ENCODE measurements at regions not wholly inside any gene's neighbourhood (a gene's known extent, or its start where the extent isn't known, plus 50 kb on each side); places are given as distances from the start of the nearest gene placed in this dataset.
A peak's percentile ranks its signal among the peaks of the same experiment; 100 is the strongest.

DNA sequence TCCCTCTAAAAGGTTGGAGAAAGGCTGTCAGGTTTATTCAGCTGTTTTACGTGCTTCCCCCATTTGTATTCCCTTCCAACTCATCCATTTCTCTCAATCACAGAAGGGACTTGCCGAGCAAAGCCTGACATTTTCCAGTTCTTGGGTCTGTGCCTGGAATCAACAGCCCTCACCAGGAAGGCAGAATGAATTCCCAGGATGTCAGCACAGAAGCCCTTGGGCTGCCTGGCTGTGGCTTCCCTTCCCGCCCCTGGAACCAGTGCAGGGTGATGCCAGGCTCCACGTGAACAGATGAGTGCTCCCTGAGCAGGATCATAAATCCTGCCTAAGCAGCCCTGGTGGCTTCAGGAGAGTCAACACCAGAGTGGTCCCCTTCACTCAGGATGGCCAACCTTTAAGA is 86.1 kb upstream of the CD83 start:
- DNase-seq = no peak

DNA sequence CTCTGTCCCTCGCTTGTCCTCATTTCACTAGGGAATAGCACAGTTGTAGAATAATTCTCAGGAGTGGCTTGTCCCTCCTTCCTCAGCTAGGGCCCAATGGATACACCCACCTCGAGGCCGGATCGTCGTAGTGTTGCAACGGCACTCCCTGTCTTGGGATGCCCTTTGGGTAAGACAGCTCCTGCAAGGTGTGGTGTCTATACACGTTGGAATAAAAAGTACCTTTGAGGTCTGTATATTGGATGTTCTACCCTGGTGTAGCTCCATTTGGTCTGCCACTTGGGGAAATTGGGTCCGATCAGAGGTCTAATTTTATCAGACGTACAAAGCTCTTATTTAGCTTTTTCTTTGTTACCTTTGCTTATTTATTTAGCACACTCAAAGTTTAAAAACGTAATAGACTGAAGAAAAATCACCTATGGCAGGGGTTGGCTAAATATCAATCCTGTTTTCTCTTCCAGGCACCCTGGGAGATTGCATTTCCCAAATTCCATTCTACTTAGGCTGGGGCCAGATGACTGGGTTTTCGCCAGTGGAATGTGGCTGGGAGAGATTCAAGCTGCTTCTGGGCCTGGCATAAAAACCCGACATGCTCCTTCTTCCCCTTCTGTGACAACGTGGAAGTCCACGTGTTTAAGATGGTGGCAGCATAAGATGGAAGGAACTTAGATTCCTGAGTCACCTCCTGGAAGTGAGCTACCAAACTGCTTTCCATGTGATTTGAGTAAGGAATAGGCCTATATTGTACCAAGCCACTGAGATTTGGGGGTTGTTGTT is 82.3 kb upstream of the CD83 start:
- no peak for DNase-seq

DNA sequence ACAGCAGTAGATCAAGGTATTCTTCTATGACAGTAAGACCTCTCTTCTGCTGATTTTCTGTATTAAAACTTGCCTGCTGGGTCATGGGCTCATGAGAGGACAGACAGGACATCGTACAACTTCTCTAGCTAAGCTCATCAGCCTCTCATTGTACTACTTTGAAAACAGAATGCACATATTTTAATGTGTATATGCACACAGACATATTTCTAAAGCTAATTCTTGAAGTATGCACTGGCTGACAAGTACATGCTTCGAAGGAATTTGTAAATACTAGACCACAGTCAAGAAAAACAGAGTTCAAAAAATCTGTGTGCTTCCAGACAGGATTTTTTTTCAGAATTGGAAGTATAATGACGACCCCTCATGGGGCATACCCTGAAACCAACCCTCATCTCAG is 81.7 kb upstream of the CD83 start:
- no peak for DNase-seq

GRCh38 chr6:14036911-14037310 is 80.7 kb upstream of the CD83 start:
- no peak for DNase-seq

DNA sequence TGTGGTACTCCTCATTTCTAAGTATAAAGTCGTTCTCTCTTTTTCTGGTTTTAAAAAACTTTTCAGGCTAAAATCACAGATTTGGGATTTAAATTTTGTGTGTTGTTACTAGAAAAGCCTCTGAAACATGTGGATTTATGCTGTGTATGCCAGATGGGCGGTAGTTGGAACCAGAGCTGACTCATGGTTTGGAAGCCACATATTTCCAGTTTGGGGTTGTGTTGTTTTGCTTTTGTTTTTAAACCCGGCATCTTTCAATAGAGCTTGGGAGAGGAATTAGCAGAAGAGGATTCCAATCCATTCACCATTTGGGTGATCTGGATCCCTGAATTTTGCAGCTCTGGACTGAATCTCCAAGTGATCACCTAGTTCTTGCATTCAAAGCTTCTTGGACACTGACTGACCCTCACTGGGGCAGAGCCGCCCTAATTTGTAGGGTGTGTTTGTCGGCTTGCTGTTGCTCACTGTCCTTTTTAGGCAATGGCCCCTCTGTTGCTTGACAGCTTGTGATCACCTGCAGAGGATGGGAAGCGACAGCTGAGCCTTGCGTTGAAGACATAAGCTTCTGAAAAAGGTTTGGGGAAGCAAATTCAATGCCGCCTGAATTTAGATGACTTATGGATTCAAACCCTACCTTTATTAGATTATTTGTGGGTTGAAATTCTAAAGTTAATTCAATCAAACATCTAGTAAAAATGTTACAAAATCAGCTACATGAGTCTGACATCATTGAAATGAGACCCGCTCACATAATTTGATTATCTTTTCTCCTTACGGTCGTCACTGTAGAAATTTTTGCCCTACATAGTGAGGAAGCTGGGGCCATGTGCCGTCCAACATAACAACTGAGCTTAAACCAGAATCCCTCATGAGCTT is 79.9 kb upstream of the CD83 start:
- DNase-seq = no peak

- DNase-seq = no peak
Observed at GRCh38 chr6:14038467-14039437, 78.8 kb upstream of the CD83 start.

DNA sequence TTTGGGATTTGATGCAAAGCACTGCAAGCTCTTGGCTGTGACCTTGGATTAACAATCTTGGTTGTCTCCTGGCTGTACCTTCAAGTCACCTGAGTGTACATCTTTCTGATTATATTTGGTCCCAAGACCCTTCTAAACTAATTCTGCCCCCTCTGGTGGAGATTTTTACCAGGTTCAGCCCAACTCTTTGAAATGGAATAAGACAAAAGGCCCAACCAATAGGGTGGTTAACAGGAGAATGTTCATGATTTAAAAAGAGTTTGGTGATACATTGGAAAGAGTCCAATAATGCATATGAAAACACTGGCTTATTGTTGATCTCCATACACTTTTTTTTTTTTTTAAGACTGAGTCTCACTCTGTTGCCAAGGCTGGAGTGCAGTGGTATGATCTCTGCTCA is 77.5 kb upstream of the CD83 start:
- DNase-seq = no peak

DNA sequence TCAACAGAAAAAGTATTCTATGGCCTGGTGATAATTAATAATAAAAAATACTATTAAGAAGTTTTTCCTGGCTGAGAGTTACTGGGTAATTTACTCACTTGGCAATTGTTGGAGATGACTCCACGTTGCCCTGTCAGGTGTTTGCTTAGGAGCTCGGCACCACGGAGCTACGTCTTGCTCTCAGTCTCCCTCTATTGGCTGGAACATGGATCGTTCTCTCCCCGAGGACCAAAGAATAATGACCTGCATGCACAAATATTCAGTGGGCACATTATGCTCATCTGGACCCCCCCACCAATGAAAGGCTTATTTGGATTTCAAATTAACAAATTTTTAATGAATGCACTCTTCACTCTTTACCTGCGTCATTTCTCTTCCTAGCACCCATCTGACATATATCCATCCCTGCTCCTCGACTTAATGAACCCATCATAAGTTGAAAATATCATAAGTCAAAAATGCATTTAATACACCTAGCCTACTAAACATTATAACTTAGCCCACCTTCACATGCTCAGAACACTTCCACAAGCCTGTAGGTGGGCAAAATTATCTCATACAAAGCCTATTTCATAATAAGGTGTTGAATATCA is 71.0 kb upstream of the CD83 start:
- peak; percentile 48 for DNase-seq

DNA sequence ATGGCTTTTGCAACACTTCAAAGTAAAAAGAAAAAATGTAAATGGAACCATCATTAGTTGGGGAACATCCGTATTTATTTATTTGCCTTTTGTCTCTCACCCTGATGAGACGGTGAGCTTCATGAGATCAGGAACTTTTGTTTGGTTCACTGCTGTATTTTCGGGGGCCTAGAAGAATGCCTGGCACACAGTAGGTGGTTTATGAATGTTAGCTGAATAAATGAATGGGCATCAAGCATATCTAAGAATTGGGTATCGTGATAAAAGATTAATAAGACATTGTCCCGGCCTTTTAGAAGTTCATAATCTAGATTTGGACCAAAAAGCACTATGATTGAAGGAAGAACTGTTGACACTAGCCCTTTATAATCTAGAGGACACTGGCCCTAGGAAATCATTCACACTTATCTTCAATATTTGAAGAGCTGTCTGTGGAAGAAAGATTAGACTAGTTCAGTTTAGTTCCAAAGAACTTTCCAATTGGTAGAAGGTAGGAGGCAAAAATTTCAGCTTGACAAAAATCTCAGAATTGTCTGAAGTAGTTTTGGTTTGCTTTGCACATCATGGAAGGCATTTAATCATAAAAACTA is 70.3 kb upstream of the CD83 start:
- no peak for DNase-seq

GRCh38 chr6:14048837-14049236 is 68.7 kb upstream of the CD83 start:
- no peak for DNase-seq

- DNase-seq = no peak
Observed at GRCh38 chr6:14051355-14051754, 66.2 kb upstream of the CD83 start.

- DNase-seq = no peak
Observed at GRCh38 chr6:14053811-14054210, 63.8 kb upstream of the CD83 start.

DNA sequence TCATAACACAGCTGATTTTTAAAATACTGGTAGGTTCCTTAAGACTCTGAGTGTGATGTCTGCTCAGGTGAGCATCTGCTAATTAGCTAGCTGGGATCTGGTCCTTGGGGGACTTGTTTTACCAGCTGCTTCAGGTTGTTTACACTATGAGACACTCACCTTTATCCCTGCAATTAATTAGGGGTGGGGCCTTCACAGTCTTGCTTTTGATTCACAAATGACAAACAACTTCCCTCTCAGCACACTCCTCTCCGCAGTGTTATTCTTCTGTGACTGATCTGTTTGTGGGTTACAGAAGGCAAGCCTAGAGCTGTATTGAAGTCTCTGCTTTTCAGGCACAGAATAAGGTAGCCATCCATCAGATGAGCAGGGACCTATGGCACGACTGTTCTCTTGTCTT is 62.0 kb upstream of the CD83 start:
- no peak for DNase-seq

DNA sequence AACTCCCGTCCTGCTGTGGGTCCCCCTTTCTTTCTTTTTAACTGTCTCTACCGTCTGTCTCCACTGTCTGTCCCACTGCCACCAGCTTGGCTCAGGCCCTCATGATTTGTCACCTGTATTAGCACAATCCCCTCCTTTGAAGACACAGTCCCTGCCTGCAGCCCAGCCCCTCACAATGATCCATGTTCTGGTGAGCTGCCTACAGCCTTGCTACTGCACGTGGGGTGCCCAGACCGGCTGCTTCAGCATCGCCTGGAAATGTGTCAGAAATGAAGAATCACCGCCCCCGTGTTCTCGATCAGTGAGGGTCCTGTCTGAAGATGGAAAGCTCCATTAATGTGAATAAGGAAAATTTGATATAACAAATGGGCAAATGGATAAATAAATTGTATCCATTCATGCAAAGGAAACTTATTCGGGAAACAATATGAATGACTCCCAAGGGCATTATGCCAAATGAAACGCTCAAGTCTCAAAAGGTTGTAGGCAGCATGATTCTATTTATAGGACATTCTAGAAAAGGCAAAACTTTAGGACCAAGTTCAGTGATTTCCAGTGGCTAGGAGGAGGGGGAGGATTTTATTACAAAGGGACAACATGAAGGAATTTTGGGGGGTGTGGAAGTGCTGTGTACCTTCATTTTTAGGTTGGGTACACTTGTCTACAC is 59.4 kb upstream of the CD83 start:
- DNase-seq = no peak

DNA sequence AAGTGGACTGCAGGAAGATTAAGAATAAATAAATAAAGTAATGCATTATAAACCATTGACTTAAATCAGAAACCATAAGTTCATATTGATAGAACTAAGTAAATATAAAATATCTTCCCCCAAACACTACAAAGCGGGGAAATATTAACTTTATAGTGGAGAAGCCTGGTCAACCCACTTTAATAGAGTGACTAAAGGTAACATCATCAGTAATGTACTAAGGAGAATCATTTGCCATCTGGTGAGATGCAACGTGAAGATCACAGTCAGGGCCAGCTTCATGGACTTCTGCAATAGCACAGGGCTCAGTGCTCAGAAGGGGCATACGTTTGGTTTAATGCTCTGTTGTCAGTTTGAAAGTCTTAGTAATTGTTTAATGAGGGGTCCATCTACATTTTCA is 58.8 kb upstream of the CD83 start:
- no peak for DNase-seq

GRCh38 chr6:14059791-14060436 is 57.7 kb upstream of the CD83 start:
- DNase-seq = no peak

GRCh38 chr6:14060971-14061370 is 56.6 kb upstream of the CD83 start:
- DNase-seq = no peak

- DNase-seq = no peak
Observed at GRCh38 chr6:14061643-14062042, 55.9 kb upstream of the CD83 start.

DNA sequence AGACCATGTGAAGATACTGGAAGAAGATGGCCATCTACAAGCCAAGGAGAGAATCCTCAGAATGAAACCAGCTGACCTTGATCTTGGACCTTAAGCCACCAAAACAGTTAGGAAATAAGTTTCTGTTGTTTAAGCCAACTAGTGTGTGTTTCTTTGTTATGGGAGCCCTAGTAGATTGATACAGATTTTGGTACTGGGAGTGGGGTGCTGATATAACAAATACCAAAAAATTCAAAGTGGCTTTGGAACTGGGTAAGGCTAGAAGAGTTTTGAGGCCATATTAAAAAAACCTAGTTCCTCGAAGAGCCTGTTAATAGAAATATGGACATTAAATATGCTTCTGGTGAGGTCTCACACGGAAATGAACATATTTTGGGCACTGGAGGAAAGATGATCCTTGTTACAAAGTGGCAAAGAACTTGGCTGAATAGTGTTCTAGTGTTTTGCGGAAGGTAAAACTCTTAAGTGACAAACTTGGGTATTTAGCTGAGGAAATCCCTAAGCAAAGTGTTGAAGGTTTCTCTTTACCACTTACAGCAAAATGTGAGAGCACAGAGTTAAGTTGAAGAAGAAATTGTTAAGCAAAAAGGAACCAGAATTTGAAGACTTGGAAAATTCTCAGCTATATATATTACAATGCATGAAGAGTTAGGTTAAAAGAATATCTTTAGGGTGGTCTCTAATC is 55.1 kb upstream of the CD83 start:
- no peak for DNase-seq

DNA sequence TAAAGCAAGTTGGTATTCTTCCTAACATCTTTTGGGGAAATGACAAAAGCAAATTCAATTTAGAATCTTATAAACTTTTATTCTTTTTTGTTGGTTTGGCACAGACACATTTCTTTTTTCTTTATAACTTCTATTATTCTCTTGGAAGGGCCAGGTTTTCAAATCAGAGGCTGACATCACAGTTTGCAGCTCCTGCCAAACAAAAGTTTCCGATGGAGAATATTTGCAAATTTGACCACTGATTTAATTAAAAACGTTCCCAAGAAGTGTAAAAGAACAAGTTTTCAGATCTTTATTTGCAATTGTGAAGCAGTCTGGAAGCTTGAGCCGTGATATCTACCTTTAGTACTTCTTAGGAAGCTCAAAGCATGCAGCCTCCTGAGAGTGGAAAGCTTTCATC is 53.8 kb upstream of the CD83 start:
- DNase-seq = no peak

DNA sequence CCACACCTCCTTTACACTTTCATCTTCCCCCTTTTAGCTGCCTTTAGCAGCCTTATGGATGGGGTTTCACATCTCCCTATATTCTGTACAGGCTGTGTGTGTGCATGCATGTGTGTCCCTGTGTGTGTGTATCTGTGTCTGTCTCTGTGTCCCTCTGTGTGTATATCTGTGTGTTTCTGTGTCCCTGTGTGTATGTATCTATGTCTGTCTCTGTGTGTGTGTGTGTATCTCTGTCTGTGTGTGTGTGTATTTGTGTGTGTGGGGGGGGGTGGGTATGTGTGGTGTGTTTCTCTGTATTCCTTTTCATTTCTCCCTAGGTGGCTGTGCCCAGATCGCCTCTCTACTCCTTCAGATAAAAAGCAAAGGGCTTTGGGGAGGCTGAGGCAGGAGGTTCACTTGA is 52.2 kb upstream of the CD83 start:
- no peak for DNase-seq
